Activated naive CD4-positive, alpha-beta T cell treated with Interleukin-2 at 50 U/mL for 16 hours (primary cell): ENCODE measurements at regions not wholly inside any gene's neighbourhood (a gene's known extent, or its start where the extent isn't known, plus 50 kb on each side); places are given as distances from the start of the nearest gene placed in this dataset.

Experiments
- DNase-seq: peaks from one replicate; pipeline ENCODE4 v3.0.0-alpha.2; 2020

DNA sequence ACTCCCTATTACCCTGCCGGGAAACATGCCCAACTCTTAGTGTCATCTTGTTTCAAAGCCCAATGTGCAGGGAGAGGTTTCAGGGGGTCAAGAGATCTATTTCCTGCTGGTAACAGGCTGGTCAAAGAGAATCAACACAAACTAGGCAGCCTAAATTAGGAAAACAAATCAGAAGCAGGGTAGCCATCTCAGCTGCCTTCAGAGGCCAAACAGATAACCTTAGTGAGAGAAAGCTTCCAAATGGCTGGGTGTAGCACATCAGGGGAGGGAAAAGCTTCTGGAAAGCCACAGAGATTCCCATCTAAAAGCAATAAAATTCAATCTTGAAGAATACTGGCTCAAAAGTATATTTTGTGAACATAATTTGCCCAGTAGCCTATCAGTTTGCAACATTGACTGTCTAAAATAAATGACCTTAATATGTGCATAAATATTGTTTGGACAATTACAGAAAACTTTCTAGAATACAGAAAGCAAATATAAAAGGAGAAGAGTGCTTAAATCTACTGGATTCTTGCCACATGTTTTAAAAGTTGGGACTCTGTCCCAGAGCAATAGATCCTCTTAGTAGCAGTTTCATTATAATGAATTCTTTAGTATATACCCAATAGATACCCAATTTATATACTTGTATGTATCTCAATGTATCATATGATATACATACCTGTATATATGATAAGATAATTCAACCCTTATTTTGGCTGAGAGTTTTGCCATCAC lies 371.9 kb upstream of the RARB start:
- DNase-seq: no peak

DNA sequence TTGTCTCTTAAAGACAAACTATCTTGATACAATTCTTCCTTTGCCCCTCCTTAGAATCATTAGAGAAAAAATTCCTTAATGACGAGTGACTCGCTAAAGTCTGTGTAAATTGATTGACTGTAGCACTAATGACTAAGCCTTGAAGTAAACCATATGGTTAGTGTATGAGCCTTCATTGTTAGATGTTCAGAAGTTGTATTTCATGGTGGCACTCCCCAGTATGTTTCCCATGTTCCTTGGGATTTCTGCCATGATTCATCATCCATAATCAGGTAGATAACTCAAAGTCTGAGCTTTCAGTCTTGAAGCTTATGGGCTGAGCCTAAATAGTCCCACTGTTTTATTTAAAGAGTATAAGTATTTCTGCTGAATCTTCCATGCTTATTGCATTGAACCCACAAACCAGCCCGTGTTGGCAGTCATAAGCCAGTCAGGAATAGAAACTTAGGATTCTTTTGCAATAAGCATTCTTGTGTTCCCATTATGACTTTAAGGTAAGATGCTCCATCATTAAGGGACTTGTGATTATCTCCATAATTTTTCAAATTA lies 371.2 kb upstream of the RARB start:
- DNase-seq: no peak

DNA sequence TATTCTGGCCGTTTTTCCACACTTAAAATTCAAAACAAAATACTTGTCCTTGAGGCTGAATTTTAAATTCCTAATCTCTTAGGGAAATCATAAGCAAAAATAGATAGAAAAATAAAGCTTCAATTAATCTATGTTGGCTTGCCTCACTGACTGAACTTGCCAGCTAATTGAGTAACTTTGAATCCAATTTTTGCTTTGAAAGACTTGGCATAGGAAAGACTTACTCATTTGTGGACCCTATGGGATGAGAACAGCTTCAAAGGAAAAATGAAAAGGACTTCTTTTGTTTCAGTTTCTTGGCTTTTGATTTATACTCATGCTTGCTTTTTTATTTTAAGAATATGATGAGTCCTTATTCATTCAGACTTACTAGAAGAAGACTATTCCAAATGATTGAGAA lies 370.7 kb upstream of the RARB start:
- no peak for DNase-seq

DNA sequence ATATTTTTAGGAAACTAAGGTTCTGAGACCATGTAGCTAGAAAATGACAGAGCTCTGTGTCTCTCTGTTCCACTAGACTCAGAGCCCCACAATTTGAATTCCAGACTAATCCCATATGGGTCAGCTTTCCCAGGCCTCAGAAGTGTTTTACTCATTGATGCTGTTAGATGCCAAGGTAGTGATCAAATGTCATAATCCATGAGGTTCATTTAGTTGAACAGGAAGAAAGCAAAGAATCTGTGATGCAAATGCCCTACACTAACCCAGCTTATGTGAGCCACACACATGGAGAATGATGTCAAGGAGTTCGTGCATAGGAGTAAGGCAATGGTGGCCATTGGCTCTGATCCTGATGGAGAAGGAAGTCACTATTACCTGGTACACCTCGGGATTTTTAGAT lies 363.4 kb upstream of the RARB start:
- no peak for DNase-seq

DNA sequence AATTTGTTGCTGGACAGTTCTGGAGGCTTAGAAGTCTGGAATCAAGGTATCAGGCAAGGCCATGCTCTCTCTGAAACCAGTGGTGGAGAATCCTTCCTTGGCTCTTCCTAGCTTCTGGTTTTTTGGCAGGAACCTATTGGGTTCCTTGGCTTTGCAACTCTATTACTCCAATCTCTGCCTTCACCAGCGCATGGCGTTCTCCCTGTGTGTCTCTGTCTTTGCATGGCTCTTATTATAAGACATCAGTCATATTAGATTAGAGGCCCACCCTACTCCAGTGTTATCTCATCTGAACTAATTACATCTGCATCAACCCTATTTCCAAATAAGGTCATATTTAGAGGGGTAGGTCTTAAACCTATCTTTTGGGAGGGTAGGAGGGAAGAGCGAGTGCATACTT lies 358.1 kb upstream of the RARB start:
- DNase-seq: no peak

DNA sequence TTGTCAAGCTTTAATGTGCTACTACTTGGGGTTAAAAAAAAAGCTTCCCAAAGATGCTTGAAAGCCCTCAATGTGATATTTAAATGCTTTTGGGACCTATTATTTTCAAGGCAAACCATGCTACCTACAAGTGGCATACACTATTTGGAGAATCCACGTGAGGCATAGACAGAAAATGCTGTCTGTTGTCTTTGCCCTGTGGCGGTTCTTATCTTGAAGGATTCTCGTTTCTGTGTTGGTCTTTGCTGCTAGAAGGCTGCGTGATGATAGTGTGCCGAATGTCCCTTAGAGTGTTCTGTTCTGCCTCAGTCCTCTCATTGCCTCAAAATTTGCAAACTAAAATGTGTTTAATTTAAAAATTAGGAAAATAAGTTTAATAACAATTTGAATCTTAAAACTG lies 356.2 kb upstream of the RARB start:
- no peak for DNase-seq

DNA sequence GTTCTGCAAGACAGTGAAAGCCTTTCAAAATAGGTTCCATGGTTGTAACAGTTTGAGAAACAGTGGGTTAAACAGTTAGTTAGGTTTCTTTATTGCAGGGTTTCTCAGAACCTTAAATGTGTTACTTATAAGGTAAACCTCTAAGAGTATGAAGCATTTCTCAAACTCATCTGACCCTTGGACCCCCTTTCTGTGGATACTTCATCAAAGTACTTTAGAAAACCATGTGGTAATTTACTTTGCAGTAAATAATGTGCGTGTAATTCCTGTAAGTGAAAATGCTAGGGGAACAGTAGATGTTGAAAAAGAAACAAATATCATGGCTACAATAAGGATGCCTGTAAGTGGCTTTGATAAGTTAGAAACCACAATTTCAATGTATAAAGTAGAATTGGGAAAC lies 354.6 kb upstream of the RARB start:
- no peak for DNase-seq

DNA sequence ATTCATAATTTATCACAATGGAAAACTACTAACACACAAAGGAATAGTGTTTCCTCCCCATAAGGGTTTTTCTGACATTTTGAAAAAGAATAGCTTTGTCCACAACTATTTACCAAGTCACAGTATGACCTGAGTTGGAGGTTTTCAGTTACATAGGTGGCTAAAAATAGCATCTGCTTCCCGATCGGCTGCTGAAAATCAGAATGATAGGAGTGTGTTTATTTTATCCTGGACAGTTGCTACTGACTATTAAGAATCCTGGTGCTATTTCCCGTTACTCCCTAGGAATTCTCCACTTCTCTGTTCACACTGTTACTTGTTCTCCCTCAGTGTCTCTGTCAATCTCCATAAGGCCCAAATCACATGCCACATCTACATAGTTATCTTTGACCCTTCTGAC lies 353.9 kb upstream of the RARB start:
- no peak for DNase-seq

DNA sequence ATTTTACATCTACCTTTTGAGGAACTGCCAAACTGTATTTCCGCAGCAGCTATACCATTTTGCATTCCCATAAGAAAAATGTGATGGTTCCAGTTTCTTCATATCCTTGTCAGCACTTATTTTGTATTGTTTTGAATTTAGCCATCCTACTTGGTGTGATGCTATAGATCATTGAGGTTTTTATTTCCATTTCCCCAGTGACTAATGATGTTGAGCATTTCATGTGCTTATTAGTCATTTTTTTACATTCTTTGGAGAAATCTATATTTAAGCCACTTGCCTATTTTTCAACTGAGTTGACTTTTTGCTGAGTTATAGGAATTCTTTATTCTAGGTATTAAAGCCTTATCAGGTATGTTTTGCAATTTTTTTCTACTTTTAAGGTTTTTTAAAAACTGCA lies 347.6 kb upstream of the RARB start:
- no peak for DNase-seq

DNA sequence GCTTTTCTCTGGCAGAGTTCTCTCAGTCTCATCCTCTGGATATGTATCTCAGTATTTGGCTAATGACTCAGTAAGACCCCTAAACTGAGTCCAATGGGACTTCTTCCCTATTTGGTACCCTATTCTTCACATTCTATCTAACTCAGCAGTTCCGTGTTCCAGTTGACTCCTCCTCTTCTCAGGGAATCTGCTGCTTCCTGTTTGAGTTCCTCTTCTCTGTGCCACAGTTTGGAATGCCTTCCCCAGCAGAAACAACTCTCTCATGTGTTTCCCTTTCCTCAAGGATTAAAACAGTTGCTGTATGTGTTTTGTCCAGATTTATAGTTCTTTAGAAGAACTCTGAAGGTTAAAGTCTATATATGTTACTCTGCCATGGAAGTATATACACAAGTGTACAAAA lies 344.0 kb upstream of the RARB start:
- DNase-seq: no peak

DNA sequence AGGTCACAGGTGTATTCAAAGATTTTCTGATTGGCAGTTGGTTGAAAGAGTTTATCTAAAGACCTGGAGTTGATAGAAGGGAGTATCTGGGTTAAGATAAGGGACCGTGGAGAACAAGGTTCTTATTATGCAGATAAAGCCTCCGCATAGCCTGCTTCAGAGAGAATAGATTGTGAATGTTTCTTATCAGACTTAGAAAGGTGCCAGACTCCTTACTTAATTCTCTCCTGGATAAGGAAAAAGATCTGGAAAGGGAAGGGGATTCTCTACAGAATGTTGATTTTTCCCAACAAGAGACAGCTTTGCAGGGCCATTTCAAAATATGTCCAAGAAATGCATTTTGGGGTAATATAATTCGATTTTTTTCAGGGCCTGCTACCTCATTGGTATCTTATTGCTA lies 341.3 kb upstream of the RARB start:
- no peak for DNase-seq

DNA sequence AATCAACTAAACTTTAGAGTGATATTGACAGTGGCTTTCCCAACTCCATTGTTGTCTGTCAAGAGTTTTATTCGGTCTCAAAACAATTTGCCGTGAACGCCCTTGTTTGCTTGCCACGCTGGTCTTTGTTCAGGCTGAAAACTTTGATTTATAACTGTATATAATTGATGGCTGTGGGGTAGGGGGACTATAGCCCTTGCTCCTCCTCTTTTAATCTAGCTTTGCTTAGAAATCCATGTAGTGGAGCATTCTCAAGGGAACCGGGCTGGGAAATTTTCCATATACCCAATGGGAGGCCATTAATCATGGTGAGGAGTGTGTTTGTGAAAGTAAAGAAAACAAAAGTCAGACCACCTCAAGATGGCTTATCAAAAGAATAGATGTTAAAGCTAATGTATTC lies 339.8 kb upstream of the RARB start:
- no peak for DNase-seq

DNA sequence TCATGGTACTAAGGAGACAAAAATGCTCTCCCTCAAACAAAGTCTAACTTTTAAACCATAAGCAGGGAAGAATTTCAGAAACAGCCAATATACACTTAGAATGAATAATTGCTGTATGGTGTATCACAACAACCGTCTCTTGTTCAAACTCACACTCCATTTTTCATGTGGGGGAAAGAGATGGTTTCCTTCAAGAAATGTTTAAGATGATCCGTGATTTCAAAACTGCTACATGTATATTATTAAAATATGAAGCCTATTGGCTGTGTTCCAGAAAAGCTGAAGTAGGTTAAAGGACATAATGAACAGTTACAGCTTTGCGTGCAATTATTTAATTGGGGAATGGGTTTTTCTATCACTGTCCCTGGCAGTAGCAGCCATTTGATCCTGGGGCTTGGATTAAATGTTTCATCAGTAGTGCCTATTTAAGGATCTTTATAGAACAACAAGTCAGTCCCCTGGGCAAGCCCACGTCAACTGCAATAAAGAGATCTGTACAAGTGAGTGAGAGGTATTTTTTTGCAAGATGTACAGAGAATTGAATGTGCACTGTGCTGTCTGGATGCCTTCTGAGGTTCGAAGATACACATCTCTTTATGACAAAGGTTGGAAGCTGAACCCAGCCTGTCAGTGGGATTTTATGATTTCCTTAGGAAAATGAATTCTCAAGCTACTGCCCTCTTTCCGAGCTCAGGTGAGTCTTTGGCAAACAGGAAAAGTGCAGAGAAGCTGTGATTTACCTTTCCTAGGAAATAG lies 337.2 kb upstream of the RARB start:
- DNase-seq: no peak

DNA sequence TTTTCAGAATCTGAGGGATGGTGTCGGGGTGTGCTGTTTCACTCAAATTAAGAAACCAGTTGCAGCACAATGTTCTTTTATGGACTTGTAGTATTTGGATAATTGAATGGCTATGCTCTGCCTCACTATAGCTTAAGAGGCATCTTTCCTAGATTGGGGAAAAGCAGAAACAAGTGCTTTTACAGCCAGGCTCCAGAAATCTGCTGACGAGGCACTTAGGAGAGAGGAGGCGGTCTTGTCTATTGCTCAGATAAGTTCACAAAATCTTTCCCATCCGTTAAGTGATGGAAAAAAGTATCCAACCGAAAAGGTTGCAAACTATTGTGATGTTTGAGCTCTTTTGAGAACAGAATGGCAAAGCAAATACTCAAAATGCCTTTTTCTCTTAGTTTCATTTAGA lies 336.1 kb upstream of the RARB start:
- no peak for DNase-seq

DNA sequence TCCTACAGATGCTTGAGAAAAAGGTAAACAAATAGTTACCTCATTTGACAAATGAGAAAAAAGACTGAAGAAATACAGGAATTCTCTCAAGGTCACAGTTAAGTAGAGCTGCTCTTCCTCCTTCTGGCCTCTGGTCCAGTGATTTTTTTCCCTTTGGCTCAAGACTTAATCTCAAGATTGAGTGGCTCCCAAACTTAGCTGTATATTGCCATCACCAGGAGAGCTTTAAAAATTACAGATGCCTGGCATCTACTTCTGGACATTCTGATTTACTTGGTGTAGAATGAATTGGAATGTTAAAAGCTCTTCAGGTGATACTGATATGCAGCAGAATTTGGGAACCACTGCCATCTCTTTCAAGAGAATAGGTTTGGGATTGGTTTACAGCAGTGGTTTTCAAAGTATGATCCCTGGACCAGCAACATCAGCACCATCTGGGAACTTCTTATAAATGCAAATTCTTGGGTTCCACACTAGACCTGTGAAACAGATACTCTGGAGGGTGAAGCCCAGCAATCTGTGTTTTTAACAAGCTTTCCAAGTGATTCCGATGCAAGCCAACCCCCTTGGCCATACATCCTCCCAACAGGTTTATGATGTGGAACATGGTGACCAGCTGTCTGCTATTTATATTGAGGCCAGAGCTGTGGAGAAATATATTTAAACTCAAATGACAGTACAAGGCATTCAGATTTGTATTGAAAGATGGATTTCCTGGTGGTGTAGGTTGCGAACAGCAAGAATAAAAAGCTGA lies 333.0 kb upstream of the RARB start:
- no peak for DNase-seq

DNA sequence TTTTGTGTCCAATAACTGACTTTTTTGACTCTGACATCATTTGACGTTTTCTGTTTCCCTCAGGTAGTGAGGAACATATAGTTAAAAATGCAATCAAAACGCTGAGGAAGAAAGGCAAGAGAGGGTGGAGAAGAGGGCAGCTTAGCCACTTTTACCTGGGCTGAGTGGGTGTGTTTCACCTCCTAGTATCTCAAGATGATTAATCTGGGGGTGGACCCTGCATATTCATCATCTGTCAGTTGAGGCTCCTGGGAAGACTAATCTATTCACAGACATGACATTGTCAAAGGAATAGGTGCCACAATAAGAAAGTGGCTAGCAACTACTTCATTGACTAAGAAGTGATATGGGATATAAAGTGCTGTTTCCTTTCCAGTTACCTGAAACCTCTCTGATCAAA lies 331.5 kb upstream of the RARB start:
- DNase-seq: no peak

DNA sequence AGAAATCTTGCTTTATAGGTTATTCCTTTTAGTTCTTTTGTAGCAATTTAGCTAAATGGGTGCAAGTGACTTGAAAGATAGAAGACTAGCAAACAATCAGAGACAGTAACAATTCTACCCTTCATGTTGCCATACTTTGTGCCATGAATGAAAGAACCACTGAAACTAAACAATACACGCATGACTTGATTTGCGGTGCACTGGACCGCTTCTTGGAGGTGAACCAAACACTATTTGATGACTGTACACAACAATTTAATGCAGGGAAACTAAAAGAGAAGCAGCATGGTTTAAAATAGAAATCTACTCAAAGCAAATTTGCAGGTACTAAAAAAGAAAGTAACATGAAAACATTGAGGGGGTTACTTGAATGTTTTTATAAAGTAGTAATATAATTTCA lies 331.0 kb upstream of the RARB start:
- DNase-seq: no peak

DNA sequence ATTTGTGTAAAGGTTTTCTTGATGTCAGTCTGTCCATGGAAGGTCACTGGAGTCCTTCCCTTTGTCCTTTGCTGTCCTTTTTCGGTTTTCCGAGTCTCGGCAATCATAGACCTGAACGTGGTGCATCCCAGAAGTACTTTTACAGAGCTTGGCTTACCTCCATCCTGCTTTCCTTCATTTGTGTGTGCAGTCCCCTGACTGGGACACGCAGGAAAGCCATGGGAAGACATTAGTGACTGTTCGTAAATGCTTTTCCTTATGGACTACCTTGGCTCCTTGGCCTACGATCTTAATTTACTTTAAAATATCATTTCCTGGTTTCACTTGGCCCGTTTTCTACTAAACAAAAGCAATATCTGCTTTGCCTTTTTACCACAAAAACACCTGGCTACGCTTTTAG lies 328.4 kb upstream of the RARB start:
- DNase-seq: no peak

DNA sequence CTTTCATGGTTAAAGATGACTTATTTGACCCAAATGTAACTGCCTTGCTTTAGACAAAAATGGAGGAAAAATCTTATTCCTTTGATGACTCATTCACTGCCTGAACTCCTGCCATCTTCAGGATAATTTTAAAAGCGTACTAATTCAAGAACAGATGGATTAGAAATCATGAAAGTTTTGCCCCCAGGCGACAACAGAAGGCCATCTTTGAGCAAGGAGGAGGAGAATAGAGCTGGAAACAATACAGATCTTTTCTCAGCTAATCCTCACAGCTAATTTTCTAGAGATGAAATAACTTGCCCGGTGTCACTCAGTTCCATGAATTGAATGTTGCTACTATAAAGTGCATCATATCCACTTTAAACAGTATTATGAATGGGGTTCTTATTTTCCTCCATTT lies 324.7 kb upstream of the RARB start:
- DNase-seq: no peak

DNA sequence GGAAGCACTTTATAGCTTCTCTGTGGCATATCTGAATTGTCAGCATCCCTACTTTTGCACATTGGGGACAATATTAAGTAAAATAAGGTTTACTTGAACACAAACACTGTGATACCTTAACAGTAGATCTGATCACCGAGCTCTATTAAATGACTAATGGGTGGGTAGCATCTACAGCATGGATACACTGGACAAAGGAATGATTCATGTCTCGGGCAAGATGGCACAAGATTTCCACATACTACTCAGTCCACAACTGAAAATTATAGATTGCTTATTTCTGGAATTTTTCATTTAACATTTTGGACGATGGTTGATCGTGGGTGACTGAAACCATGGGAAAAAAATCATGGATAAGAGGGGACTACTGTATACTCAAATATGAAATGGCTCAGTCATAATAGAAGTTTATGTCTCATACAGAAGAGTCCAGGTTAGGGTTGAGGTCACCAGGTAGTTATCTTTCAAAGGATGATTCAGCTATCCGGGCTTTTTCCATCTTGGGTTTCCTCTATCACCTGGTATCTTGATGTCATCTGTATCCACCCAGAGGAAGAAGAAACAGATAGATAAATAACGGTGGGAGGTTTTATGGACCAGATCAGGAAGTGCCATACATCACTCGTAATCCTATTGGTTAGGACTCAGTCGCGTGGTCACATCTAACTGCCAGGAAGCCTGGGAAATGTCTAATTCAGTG lies 320.0 kb upstream of the RARB start:
- no peak for DNase-seq

DNA sequence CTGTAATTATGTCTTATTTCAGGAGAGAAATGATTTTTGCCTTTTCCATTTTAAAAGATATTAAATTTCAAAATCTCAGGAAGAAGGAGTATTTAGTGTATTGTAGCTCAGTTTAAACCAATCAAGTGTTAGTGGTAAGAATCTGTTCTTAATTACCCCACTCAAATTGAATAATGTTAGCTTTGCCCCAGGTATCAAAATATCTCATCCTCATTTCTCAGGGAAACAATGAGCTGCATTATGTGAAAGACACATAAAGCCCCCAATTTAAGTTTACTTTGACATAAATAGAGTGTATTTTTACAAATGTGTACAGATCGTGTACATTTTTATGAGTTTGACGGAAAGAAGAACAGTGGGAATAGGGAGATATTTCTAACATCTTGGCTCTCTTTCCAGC lies 317.4 kb upstream of the RARB start:
- no peak for DNase-seq

DNA sequence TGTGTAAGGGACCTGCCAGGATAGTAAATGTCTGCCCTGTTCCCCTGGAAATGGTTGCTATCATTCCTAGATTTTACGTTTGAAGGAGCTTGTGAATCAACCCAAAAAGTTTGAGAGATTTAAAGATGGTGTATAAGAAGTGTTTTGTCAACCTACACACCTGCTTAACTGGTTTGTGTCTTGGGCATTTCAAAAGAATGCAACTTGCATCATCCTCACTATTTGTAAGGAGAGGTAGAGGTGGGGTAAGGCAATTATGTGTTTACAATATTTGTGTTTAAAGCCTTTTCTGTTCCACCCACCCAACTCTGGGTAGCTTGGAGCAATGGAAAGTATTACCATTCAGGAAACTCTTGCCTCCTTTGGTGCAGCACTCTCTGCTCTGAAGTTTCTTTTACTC lies 314.2 kb upstream of the RARB start:
- no peak for DNase-seq

DNA sequence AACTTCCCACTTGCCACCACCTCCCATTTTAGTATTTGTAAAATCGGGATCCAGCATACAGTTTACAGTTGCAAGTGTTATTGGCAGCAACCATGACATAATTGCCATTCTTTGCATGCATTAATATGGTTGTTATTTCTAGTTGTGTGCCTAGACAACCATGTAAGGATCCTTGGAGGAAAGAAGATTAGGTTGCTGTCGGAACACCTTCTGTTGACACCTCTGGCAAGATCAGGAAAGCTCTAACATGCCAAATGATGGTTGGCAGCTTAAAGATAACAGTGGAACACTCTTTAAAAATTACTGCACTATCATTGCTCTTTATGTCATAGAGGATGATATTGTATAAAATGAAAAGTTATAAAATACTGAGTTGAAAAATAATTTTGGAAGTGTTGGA lies 313.5 kb upstream of the RARB start:
- DNase-seq: no peak
